H1 (cell line): ENCODE measurements at regions not wholly inside any gene's neighbourhood (a gene's known extent, or its start where the extent isn't known, plus 50 kb on each side); places are given as distances from the start of the nearest gene placed in this dataset.

Experiments
- CTCF ChIA-PET: fragments of 300-600 bp; sonication (Branson Sonifier 250); formaldehyde crosslinking; loops from one replicate; lab custom pipeline; 2021; ENCODE audit not compliant: partially characterized antibody; lab: Charles Lee
- POLR2A ChIA-PET: fragments of 300-600 bp; sonication (Branson Sonifier 250); formaldehyde crosslinking; loops from one replicate; lab custom pipeline; 2021; ENCODE audit warnings: inconsistent platforms; ENCODE audit not compliant: partially characterized antibody; lab: Charles Lee
- DNase-seq, 2 experiments: peaks; one replicate each; pipeline versions ENCODE4 v3.0.0 to v3.0.0-alpha.2; 2010 to 2022; ENCODE audit warnings: low spot score in 2 of 2, low read depth in 1 of 2, mixed read lengths in 1 of 2
- FAIRE-seq: peaks from 2 replicates; lab custom pipeline; 2011; peaks lifted over from hg19 to GRCh38; lab: Jason Lieb, UNC
- H2AFZ ChIP-seq: 2 replicates; pipeline ENCODE4 v1.8.1; 2012; ENCODE audit warnings: low read length, inconsistent platforms
- H2AK5ac ChIP-seq: 2 replicates; pipeline ENCODE4 v1.6.1; 2013; ENCODE audit warnings: low read depth, low read length
- H2BK120ac ChIP-seq: replicated peaks from 2 replicates; pipeline ENCODE3; 2013; ENCODE audit warnings: low read depth, low read length, inconsistent platforms
- H2BK12ac ChIP-seq: 2 replicates; pipeline ENCODE4 v1.6.1; 2013; ENCODE audit warnings: low read depth, low read length
- H2BK15ac ChIP-seq: 2 replicates; pipeline ENCODE4 v1.6.1; 2013; ENCODE audit warnings: low read length
- H2BK20ac ChIP-seq: 2 replicates; pipeline ENCODE4 v1.6.1; 2013; ENCODE audit warnings: low read length
- H2BK5ac ChIP-seq: 2 replicates; pipeline ENCODE4 v1.6.1; 2013; ENCODE audit warnings: low read depth, low read length
- H3K14ac ChIP-seq: 2 replicates; pipeline ENCODE4 v1.6.1; 2013; ENCODE audit warnings: inconsistent platforms; ENCODE audit not compliant: insufficient read length
- H3K18ac ChIP-seq: 2 replicates; pipeline ENCODE4 v1.6.1; 2013; ENCODE audit warnings: low read length; ENCODE audit errors: extremely low read depth
- H3K23ac ChIP-seq: 2 replicates; pipeline ENCODE4 v1.6.1; 2013; ENCODE audit warnings: inconsistent platforms; ENCODE audit not compliant: insufficient read length
- H3K23me2 ChIP-seq: 2 replicates; pipeline ENCODE4 v1.6.1; 2013; ENCODE audit warnings: low read depth, low read length
- H3K27ac ChIP-seq: 2 replicates; pipeline ENCODE4 v1.6.1; 2011; ENCODE audit warnings: low read depth, low read length, inconsistent platforms
- H3K27me3 ChIP-seq, 4 experiments: replicated peaks in 1 of 4; 1 replicate in 1 of 4; 2 replicates in 3 of 4; pipeline versions ENCODE4 v1.6.1 to v1.8.1; 2011 to 2013; ENCODE audit warnings: low read length in 3 of 4, mild to moderate bottlenecking in 3 of 4, inconsistent platforms in 2 of 4, mixed read lengths in 2 of 4, moderate library complexity in 1 of 4; ENCODE audit not compliant: control insufficient read depth in 3 of 4, insufficient read depth in 3 of 4; ENCODE audit errors: extremely low read depth in 1 of 4
- H3K36me3 ChIP-seq, 4 experiments: 2 replicates each; pipeline versions ENCODE4 v1.6.1 to v1.8.1; 2011 to 2013; ENCODE audit warnings: mild to moderate bottlenecking in 4 of 4, low read length in 3 of 4, moderate library complexity in 2 of 4, control low read depth in 1 of 4, inconsistent platforms in 1 of 4; ENCODE audit not compliant: insufficient read depth in 4 of 4, control insufficient read depth in 2 of 4
- H3K4ac ChIP-seq: replicated peaks from 2 replicates; pipeline ENCODE3; 2013; ENCODE audit warnings: low read length, low read depth, mixed read lengths, inconsistent platforms; ENCODE audit not compliant: insufficient read length
- H3K4me1 ChIP-seq, 4 experiments: replicated peaks in 1 of 4; 1 replicate in 1 of 4; 2 replicates in 3 of 4; pipeline versions ENCODE4 v1.6.1 to v1.8.1; 2011 to 2013; ENCODE audit warnings: low read length in 3 of 4, inconsistent platforms in 2 of 4, mixed read lengths in 1 of 4; ENCODE audit not compliant: insufficient read depth in 4 of 4, control insufficient read depth in 3 of 4
- H3K4me2 ChIP-seq, 2 experiments: 2 replicates each; pipeline versions ENCODE4 v1.6.1 to v1.8.1; 2011 to 2013; ENCODE audit warnings: low read depth in 2 of 2, low read length in 2 of 2, control low read depth in 1 of 2, inconsistent platforms in 1 of 2, mild to moderate bottlenecking in 1 of 2; ENCODE audit not compliant: insufficient read depth in 1 of 2
- H3K4me3 ChIP-seq, 4 experiments: fragments of 200-600, 300-600 bp in 1 of 4; sonication (generic), shearing (Covaris generic), sonication (Bioruptor Twin) in 1 of 4; 2 replicates each; pipeline versions ENCODE4 v1.5.1 to v1.8.1; 2011 to 2016; ENCODE audit warnings: low read length in 4 of 4, low read depth in 3 of 4, control low read depth in 2 of 4, inconsistent platforms in 2 of 4, mild to moderate bottlenecking in 2 of 4, mixed read lengths in 1 of 4, moderate library complexity in 1 of 4; ENCODE audit not compliant: insufficient read depth in 2 of 4; ENCODE audit errors: extremely low read depth in 1 of 4
- H3K56ac ChIP-seq: replicated peaks from 2 replicates; pipeline ENCODE3; 2013; ENCODE audit warnings: low read depth, mild to moderate bottlenecking, mixed read lengths, low read length, inconsistent platforms; ENCODE audit not compliant: insufficient read length
- H3K79me1 ChIP-seq: 2 replicates; pipeline ENCODE4 v1.6.1; 2013; ENCODE audit warnings: low read depth, low read length, control low read depth
- H3K79me2 ChIP-seq, 2 experiments: 2 replicates each; pipeline versions ENCODE4 v1.6.1 to v1.8.1; 2012 to 2013; ENCODE audit warnings: low read length in 2 of 2, mild to moderate bottlenecking in 2 of 2, inconsistent platforms in 1 of 2; ENCODE audit not compliant: insufficient read depth in 2 of 2, control insufficient read depth in 1 of 2
- H3K9ac ChIP-seq, 4 experiments: replicated peaks in 1 of 4; 1 replicate in 1 of 4; 2 replicates in 3 of 4; pipeline versions ENCODE4 v1.6.1 to v1.8.1; 2011 to 2013; ENCODE audit warnings: low read depth in 3 of 4, low read length in 3 of 4, control low read depth in 2 of 4, mild to moderate bottlenecking in 2 of 4, moderate library complexity in 2 of 4, inconsistent platforms in 1 of 4; ENCODE audit errors: extremely low read depth in 1 of 4
- H3K9me3 ChIP-seq, 2 experiments: 2 replicates each; pipeline versions ENCODE4 v1.6.1 to v1.8.1; 2012 to 2013; ENCODE audit warnings: mild to moderate bottlenecking in 2 of 2, moderate library complexity in 2 of 2, control low read depth in 1 of 2, inconsistent platforms in 1 of 2, low read depth in 1 of 2, low read length in 1 of 2, mixed read lengths in 1 of 2; ENCODE audit not compliant: insufficient read depth in 2 of 2
- H4K20me1 ChIP-seq, 2 experiments: replicated peaks in 1 of 2; 2 replicates each; pipeline versions ENCODE3 to v1.8.1; 2011 to 2013; ENCODE audit warnings: inconsistent platforms in 2 of 2, low read length in 2 of 2, mild to moderate bottlenecking in 1 of 2; ENCODE audit not compliant: insufficient read depth in 2 of 2, control insufficient read depth in 1 of 2
- H4K5ac ChIP-seq: 2 replicates; pipeline ENCODE4 v1.6.1; 2013; ENCODE audit warnings: low read length, low read depth, mixed read lengths, inconsistent platforms; ENCODE audit not compliant: insufficient read length
- H4K8ac ChIP-seq: 2 replicates; pipeline ENCODE4 v1.8.0; 2013; ENCODE audit warnings: mild to moderate bottlenecking, moderate library complexity, low read length, inconsistent platforms; ENCODE audit not compliant: insufficient read depth; ENCODE audit errors: extremely low read depth
- H4K91ac ChIP-seq: replicated peaks from 2 replicates; pipeline ENCODE3; 2013; ENCODE audit warnings: low read length, mixed read lengths, inconsistent platforms; ENCODE audit not compliant: insufficient read length
- ATF3 ChIP-seq: IDR thresholded peaks from 2 replicates; pipeline ENCODE4 v1.6.1; 2011; ENCODE audit warnings: low read depth, mild to moderate bottlenecking, low read length; ENCODE audit not compliant: insufficient read depth
- BACH1 ChIP-seq: IDR thresholded peaks from 2 replicates; pipeline ENCODE4 v1.6.1; 2012; ENCODE audit warnings: low read length, improper control_type of control experiment
- MAFK ChIP-seq: IDR thresholded peaks from 2 replicates; pipeline ENCODE4 v1.6.1; 2012; ENCODE audit warnings: low read depth, mild to moderate bottlenecking, improper control_type of control experiment, low read length
- POLR2AphosphoS5 ChIP-seq: IDR thresholded peaks from 2 replicates; pipeline ENCODE4 v1.6.1; 2011; ENCODE audit warnings: low read depth, low read length
- RNF2 ChIP-seq: fragments of 200-900, 300-1000 bp; sonication (generic); IDR thresholded peaks from 2 replicates; pipeline ENCODE4 v1.7.1; 2016; ENCODE audit warnings: borderline replicate concordance, low read depth, mild to moderate bottlenecking, antibody characterized with exemption, low read length; ENCODE audit not compliant: poor library complexity, severe bottlenecking; ENCODE audit errors: missing control alignments
- SIN3A ChIP-seq, 2 experiments: IDR thresholded peaks in 1 of 2; conservative IDR thresholded peaks in 1 of 2; 2 replicates each; pipeline ENCODE4 v1.6.1; 2011 to 2012; ENCODE audit warnings: low read length in 2 of 2, improper control_type of control experiment in 1 of 2, low read depth in 1 of 2, mild to moderate bottlenecking in 1 of 2
- SP2 ChIP-seq: IDR thresholded peaks from 2 replicates; pipeline ENCODE4 v1.6.1; 2012; ENCODE audit warnings: mild to moderate bottlenecking, low read length, inconsistent platforms
- SP4 ChIP-seq: IDR thresholded peaks from 2 replicates; pipeline ENCODE4 v1.6.1; 2012; ENCODE audit warnings: low read length, inconsistent platforms
- WGBS, 2 experiments: shearing (Covaris generic) in 1 of 2; methylation state at CpG; one replicate each; pipeline versions ENCODE4 v1.1.6 to v1.1.7; 2013 to 2015; ENCODE audit warnings: low lambda C conversion rate in 2 of 2, mixed read lengths in 2 of 2, inconsistent platforms in 1 of 2, low coverage in 1 of 2, missing lambda C conversion rate in 1 of 2; ENCODE audit not compliant: insufficient replicate concordance in 2 of 2, insufficient coverage in 1 of 2, insufficient read length in 1 of 2; ENCODE audit errors: extremely low coverage in 1 of 2, missing lambda C conversion rate in 1 of 2; 5-methylcytosine and 5-hydroxymethylcytosine counted together

DNA sequence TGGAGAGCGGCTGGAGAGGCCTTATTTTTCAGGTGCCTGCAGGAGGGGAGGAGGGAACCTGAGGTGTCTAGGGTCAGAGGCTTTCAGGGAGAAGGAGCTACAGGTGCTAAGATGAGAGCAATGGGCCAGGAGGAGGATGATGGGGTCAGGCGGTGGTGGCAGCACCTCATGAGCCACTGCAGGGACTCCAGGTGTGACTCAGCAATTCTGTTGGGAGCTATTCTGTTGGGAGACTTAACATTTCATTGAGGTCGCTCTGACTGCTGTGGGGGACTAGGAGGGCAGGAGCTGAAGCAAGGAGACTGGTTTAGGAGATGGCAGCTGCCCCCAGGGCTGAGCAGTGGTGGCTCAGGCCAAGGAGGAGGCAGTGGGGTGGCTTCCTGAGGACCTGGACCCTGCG, 65.0 kb downstream of the CLDN34 start:
- FAIRE-seq (no peak), DNase-seq (no peak)
- Histone ChIP-seq H3K4me1 (peaks cover 0 to 9% (median 2%) of the 10 kb centered on the region in 4 experiments; a peak in 2 of 7 replicates), H2AFZ (no peak overlapping the region), H3K79me2 (peaks cover 0 to 28% of the 10 kb centered on the region in 2 experiments; a peak in 2 of 4 replicates), H2BK5ac (no peak overlapping the region; the same call in 1 of the 2 replicates), H3K56ac (no peak overlapping the region), H3K27me3 (no peaks in the 10 kb centered on the region), H2BK12ac (no peak overlapping the region), H3K79me1 (no peaks in the 10 kb centered on the region), H3K36me3 (no peaks in the 10 kb centered on the region), H3K18ac (no peak overlapping the region; the same call in 1 of the 2 replicates), H4K20me1 (peaks cover 0 to 1% of the 10 kb centered on the region in 2 experiments), H4K8ac (no peak overlapping the region), H3K9ac (no peak overlapping the region), H4K91ac (no peak overlapping the region), H4K5ac (no peak overlapping the region), H3K23ac (no peak overlapping the region), H2BK20ac (no peak overlapping the region), H3K4ac (no peak overlapping the region), H2BK15ac (no peak overlapping the region), H3K27ac (no peak overlapping the region; the same call in 1 of the 2 replicates), H2AK5ac (0 out of 2 replicates have a peak overlapping the region, but pooled peaks have one; percentile 53), H2BK120ac (no peak overlapping the region), H3K4me3 (no peak overlapping the region), H3K14ac (no peak overlapping the region), H3K23me2 (no peaks in the 10 kb centered on the region), H3K4me2 (no peak overlapping the region), H3K9me3 (no peaks in the 10 kb centered on the region)
- ChIA-PET CTCF (interaction anchor here (1.1 kb wide), 1 partner anchor 124 kb away, joined by 3 read pairs; the partner anchor contains the start of gene CLCN4), POLR2A (interaction anchor here (0.6 to 2.7 kb wide), 3 partner anchors 9 to 13 kb away, joined by 3 to 7 read pairs (median 3); no protein-coding TSS in a partner anchor)
- TF ChIP-seq SP4 (no peak), BACH1 (peak; percentile 71; the same call in 1 of the 2 replicates), SIN3A (conservative IDR thresholded peaks at IDR 0.05 in 1 of 2, IDR thresholded peaks at IDR 0.05 in 1 of 2; ENCODE audit: low read depth in 1 of 2, low read length in 2 of 2) (no peak), ATF3 (no peak), MAFK (peak; percentile 55; the same call in 1 of the 2 replicates), SP2 (no peak), RNF2 (no peak), POLR2AphosphoS5 (no peak)
- 86% methylated on average over 2 of the region's 4 CpGs; no CpG with 5 or more reads in 1 of the 2 experiments for WGBS, 2 experiments
